ENCODE measurements at regions not wholly inside any gene's neighbourhood (a gene's known extent, or its start where the extent isn't known, plus 50 kb on each side); places are given as distances from the start of the nearest gene placed in this dataset.

DNA sequence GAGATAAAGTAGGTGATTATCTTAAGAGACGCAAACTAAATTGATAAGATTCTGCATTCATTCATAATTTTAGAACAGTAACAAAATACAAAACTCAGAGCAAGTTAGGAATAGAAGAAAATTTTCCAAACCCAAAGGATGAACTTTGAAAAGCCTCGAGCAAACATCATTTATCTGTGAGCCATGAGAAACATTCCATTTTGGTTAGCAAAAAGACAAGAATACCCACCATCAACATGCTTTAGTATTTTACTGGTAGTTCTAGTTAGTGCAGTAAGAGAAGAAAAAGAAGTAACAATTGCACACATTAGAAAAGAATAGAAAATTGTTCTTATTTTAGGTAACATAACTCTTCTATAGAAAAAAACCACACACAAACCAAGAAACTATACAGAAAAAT is 291.3 kb upstream of the TCF4 start:
- no peak for ATAC-seq
- TF ChIP-seq BACH2 (CRISPR knock-in tag; IDR thresholded peaks at IDR 0.05; ENCODE audit: borderline replicate concordance) (no peak), ESRRG (CRISPR knock-in tag; IDR thresholded peaks at IDR 0.05) (no peak), ZFP3 (CRISPR knock-in tag; IDR thresholded peaks at IDR 0.05) (no peak), GLIS3 (CRISPR knock-in tag; IDR thresholded peaks at IDR 0.05) (no peak), ARNTL (CRISPR knock-in tag; IDR thresholded peaks at IDR 0.05; ENCODE audit: borderline replicate concordance, low read depth) (no peak), TCF4 (CRISPR knock-in tag; IDR thresholded peaks at IDR 0.05; ENCODE audit: borderline replicate concordance) (no peak), OSR1 (CRISPR knock-in tag; IDR thresholded peaks at IDR 0.05) (no peak), TOX (CRISPR knock-in tag; IDR thresholded peaks at IDR 0.05; ENCODE audit: borderline replicate concordance) (no peak), ZNF8 (CRISPR knock-in tag; IDR thresholded peaks at IDR 0.05) (no peak), CSDC2 (CRISPR knock-in tag; IDR thresholded peaks at IDR 0.05) (no peak), ISL1 (CRISPR knock-in tag; IDR thresholded peaks at IDR 0.05) (no peak), ZNF565 (CRISPR knock-in tag; conservative IDR thresholded peaks at IDR 0.05; ENCODE audit: low read depth) (no peak)
- TF ChIP-seq, protein P1, sequence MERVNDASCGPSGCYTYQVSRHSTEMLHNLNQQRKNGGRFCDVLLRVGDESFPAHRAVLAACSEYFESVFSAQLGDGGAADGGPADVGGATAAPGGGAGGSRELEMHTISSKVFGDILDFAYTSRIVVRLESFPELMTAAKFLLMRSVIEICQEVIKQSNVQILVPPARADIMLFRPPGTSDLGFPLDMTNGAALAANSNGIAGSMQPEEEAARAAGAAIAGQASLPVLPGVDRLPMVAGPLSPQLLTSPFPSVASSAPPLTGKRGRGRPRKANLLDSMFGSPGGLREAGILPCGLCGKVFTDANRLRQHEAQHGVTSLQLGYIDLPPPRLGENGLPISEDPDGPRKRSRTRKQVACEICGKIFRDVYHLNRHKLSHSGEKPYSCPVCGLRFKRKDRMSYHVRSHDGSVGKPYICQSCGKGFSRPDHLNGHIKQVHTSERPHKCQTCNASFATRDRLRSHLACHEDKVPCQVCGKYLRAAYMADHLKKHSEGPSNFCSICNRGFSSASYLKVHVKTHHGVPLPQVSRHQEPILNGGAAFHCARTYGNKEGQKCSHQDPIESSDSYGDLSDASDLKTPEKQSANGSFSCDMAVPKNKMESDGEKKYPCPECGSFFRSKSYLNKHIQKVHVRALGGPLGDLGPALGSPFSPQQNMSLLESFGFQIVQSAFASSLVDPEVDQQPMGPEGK (CRISPR knock-in tag; IDR thresholded peaks at IDR 0.05; ENCODE audit: borderline replicate concordance) = no peak
- TF ChIP-seq, protein P2, sequence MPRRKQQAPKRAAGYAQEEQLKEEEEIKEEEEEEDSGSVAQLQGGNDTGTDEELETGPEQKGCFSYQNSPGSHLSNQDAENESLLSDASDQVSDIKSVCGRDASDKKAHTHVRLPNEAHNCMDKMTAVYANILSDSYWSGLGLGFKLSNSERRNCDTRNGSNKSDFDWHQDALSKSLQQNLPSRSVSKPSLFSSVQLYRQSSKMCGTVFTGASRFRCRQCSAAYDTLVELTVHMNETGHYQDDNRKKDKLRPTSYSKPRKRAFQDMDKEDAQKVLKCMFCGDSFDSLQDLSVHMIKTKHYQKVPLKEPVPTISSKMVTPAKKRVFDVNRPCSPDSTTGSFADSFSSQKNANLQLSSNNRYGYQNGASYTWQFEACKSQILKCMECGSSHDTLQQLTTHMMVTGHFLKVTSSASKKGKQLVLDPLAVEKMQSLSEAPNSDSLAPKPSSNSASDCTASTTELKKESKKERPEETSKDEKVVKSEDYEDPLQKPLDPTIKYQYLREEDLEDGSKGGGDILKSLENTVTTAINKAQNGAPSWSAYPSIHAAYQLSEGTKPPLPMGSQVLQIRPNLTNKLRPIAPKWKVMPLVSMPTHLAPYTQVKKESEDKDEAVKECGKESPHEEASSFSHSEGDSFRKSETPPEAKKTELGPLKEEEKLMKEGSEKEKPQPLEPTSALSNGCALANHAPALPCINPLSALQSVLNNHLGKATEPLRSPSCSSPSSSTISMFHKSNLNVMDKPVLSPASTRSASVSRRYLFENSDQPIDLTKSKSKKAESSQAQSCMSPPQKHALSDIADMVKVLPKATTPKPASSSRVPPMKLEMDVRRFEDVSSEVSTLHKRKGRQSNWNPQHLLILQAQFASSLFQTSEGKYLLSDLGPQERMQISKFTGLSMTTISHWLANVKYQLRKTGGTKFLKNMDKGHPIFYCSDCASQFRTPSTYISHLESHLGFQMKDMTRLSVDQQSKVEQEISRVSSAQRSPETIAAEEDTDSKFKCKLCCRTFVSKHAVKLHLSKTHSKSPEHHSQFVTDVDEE (CRISPR knock-in tag; IDR thresholded peaks at IDR 0.05) = no peak

DNA sequence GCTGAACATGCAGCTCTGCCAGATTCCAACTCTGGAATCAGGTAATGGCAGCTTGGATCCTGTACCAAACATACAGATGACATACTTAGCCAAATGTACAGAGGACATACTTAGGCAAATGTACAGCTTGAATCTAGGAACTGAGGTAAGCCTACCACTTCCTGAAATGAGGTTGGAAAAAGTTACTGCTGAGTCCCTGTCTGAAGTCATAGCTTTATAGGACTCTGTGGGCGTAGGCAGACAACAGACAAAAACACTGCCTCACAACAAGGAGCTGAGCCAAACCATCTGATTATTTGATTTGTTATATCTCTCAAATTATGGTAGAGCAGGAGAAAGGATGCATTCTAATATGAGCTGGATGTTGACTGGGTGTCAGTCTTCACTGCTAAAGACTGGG is 290.2 kb upstream of the TCF4 start:
- no peak for TF ChIP-seq OSR1 (CRISPR knock-in tag; IDR thresholded peaks at IDR 0.05)
- TF ChIP-seq, protein P2 (CRISPR knock-in tag; IDR thresholded peaks at IDR 0.05) = no peak
- no peak for TF ChIP-seq CSDC2 (CRISPR knock-in tag; IDR thresholded peaks at IDR 0.05)
- ATAC-seq = no peak

DNA sequence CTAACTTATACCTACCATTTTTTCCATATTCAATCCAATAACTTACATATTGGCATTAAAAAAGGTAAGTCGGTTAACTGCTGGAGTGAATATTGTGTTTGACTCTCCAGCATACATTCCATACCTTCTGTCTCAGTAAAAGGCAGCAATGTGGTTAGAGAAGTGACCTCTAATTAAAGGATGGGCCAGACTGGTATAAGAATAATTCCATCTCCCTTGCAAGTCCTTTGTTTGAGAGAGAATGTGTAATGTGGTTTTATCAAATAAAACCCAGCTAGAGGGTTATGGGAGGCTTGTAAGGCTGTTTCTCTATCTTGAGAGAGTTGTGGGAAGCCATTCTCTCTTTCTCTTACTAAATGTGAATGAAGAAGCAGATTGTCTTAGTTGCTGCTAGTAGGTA is 289.3 kb upstream of the TCF4 start:
- no peak for ATAC-seq

DNA sequence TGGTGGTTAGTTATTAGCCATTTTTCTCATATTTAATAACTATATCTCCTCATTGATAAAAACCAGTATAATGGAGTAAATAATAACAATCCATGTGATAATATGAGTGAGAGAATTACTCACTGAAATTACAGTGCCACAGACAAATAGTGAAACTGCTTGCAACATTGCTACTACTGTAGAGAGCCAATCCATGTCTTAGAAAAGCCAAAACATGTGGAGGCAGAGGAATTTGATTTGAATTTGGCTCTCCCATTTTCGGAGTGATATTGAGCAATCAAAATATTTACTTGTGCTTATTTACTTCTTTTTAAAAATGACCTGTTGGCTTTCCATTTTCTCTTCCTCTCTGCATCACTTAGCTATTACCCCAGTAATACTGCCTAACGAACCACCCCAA is 288.3 kb upstream of the TCF4 start:
- TF ChIP-seq, protein P2 (CRISPR knock-in tag; IDR thresholded peaks at IDR 0.05) = no peak
- no peak for TF ChIP-seq ZNF565 (CRISPR knock-in tag; conservative IDR thresholded peaks at IDR 0.05; ENCODE audit: low read depth)
- TF ChIP-seq ARNTL (CRISPR knock-in tag; IDR thresholded peaks at IDR 0.05; ENCODE audit: borderline replicate concordance, low read depth) = no peak
- TF ChIP-seq CSDC2 (CRISPR knock-in tag; IDR thresholded peaks at IDR 0.05) = no peak
- TF ChIP-seq SNAI2 (CRISPR knock-in tag; IDR thresholded peaks at IDR 0.05) = no peak
- TF ChIP-seq, protein P3, sequence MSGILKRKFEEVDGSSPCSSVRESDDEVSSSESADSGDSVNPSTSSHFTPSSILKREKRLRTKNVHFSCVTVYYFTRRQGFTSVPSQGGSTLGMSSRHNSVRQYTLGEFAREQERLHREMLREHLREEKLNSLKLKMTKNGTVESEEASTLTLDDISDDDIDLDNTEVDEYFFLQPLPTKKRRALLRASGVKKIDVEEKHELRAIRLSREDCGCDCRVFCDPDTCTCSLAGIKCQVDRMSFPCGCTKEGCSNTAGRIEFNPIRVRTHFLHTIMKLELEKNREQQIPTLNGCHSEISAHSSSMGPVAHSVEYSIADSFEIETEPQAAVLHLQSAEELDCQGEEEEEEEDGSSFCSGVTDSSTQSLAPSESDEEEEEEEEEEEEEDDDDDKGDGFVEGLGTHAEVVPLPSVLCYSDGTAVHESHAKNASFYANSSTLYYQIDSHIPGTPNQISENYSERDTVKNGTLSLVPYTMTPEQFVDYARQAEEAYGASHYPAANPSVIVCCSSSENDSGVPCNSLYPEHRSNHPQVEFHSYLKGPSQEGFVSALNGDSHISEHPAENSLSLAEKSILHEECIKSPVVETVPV (CRISPR knock-in tag; IDR thresholded peaks at IDR 0.05) = no peak
- TF ChIP-seq, protein P4, sequence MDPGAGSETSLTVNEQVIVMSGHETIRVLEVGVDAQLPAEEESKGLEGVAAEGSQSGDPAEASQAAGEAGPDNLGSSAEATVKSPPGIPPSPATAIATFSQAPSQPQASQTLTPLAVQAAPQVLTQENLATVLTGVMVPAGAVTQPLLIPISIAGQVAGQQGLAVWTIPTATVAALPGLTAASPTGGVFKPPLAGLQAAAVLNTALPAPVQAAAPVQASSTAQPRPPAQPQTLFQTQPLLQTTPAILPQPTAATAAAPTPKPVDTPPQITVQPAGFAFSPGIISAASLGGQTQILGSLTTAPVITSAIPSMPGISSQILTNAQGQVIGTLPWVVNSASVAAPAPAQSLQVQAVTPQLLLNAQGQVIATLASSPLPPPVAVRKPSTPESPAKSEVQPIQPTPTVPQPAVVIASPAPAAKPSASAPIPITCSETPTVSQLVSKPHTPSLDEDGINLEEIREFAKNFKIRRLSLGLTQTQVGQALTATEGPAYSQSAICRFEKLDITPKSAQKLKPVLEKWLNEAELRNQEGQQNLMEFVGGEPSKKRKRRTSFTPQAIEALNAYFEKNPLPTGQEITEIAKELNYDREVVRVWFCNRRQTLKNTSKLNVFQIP (CRISPR knock-in tag; IDR thresholded peaks at IDR 0.05; ENCODE audit: borderline replicate concordance, low read depth) = no peak
- ATAC-seq = no peak

More for the DNA sequence above, 289.3 kb upstream of the TCF4 start:
- TF ChIP-seq TCF4 (CRISPR knock-in tag; IDR thresholded peaks at IDR 0.05; ENCODE audit: borderline replicate concordance) = no peak
- no peak for TF ChIP-seq TOX (CRISPR knock-in tag; IDR thresholded peaks at IDR 0.05; ENCODE audit: borderline replicate concordance)
- TF ChIP-seq OSR1 (CRISPR knock-in tag; IDR thresholded peaks at IDR 0.05) = no peak
- no peak for TF ChIP-seq ZFP3 (CRISPR knock-in tag; IDR thresholded peaks at IDR 0.05)
- TF ChIP-seq, protein P5, sequence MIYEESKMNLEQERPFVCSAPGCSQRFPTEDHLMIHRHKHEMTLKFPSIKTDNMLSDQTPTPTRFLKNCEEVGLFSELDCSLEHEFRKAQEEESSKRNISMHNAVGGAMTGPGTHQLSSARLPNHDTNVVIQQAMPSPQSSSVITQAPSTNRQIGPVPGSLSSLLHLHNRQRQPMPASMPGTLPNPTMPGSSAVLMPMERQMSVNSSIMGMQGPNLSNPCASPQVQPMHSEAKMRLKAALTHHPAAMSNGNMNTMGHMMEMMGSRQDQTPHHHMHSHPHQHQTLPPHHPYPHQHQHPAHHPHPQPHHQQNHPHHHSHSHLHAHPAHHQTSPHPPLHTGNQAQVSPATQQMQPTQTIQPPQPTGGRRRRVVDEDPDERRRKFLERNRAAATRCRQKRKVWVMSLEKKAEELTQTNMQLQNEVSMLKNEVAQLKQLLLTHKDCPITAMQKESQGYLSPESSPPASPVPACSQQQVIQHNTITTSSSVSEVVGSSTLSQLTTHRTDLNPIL (CRISPR knock-in tag; IDR thresholded peaks at IDR 0.05; ENCODE audit: low read depth) = no peak
- TF ChIP-seq CSDC2 (CRISPR knock-in tag; IDR thresholded peaks at IDR 0.05) = no peak

All from SK-N-SH treated with all-trans-retinoic acid at 6 μM for 48 hours (cell line).